MM.1S (cell line): ENCODE measurements at regions not wholly inside any gene's neighbourhood (a gene's known extent, or its start where the extent isn't known, plus 50 kb on each side); places are given as distances from the start of the nearest gene placed in this dataset.

Experiments used
- EZH2 ChIP-seq: fragments of 300-600 bp; sonication (generic); optimal IDR thresholded peaks from 2 replicates; pipeline ENCODE3; 2017; ENCODE audit warnings: low read depth, mild to moderate bottlenecking, antibody characterized with exemption, low read length, mixed read lengths
- EZH2phosphoT487 ChIP-seq: fragments of 300-600 bp; sonication (generic); IDR thresholded peaks from 2 replicates; pipeline ENCODE4 v1.6.1; 2018; ENCODE audit warnings: antibody characterized with exemption, low read length
- TF ChIP-seq, protein P1 (sequence below): fragments of 300-600 bp; sonication (generic); IDR thresholded peaks from 2 replicates; pipeline ENCODE4 v1.5.1; 2016; ENCODE audit warnings: antibody characterized with exemption, low read length, mixed read lengths

DNA sequence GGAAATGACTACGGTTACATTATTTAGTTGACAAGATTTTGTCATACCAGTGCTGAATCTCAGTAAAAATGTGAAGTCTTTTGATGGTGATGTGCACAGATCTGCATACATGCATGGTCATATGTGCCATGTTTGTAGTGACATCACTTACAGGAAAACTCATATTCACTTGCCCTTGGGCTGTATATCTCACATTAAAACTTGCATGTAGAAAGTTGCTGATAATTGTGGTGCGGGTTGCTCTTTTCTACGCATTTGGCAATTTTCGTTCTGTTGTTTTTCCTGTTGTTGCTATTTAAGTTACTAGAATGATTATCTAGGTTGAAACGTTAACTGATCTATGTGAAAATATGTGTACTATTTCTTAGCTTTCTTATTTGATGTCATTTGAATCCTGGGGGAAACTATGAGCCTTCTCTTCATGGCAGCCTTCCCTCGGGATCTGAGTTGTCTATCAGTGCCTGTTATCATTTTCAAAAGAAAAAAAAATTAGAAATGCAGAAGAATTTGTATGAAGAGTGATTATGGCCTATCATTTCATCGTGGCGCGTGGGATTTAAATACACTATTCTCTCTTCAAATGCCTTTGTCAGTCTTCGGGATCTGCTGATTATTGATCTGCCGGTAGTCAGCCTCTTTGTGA lies 296.6 kb downstream of the TMX3 start:
- TF ChIP-seq EZH2: no peak
- TF ChIP-seq, protein P1, sequence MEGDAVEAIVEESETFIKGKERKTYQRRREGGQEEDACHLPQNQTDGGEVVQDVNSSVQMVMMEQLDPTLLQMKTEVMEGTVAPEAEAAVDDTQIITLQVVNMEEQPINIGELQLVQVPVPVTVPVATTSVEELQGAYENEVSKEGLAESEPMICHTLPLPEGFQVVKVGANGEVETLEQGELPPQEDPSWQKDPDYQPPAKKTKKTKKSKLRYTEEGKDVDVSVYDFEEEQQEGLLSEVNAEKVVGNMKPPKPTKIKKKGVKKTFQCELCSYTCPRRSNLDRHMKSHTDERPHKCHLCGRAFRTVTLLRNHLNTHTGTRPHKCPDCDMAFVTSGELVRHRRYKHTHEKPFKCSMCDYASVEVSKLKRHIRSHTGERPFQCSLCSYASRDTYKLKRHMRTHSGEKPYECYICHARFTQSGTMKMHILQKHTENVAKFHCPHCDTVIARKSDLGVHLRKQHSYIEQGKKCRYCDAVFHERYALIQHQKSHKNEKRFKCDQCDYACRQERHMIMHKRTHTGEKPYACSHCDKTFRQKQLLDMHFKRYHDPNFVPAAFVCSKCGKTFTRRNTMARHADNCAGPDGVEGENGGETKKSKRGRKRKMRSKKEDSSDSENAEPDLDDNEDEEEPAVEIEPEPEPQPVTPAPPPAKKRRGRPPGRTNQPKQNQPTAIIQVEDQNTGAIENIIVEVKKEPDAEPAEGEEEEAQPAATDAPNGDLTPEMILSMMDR: no peak
- TF ChIP-seq EZH2phosphoT487: no peak
